Stimulated activated naive CD8-positive, alpha-beta T cell treated with anti-CD3 and anti-CD28 coated beads, Interleukin-15, Interleukin-2, amounts not matched to agents 100 U/mL and 50 U/mL, for 24 hours (primary cell): ENCODE measurements at regions not wholly inside any gene's neighbourhood (a gene's known extent, or its start where the extent isn't known, plus 50 kb on each side); places are given as distances from the start of the nearest gene placed in this dataset.

Experiments
- ATAC-seq: fragments of 150-1000 bp; cut with Tn5 transposase; one replicate; pipeline ENCODE4 v1.10.0; 2021
- DNase-seq: peaks from one replicate; pipeline ENCODE4 v3.0.0; 2021

GRCh38 chr9:23541976-23542375, 284.1 kb downstream of the ELAVL2 start:
- no peak for ATAC-seq

GRCh38 chr9:23542438-23542837, 283.6 kb downstream of the ELAVL2 start:
- DNase-seq: no peak
- ATAC-seq: no peak

More at GRCh38 chr9:23541976-23542375, 284.1 kb downstream of the ELAVL2 start:
- DNase-seq: no peak

- ATAC-seq (no peak), DNase-seq (no peak)
Measured at GRCh38 chr9:23542927-23543326, 283.1 kb downstream of the ELAVL2 start.

- ATAC-seq (no peak), DNase-seq (no peak)
Measured at GRCh38 chr9:23543419-23543818, 282.6 kb downstream of the ELAVL2 start.

GRCh38 chr9:23545728-23546127, 280.3 kb downstream of the ELAVL2 start:
- DNase-seq (no peak), ATAC-seq (no peak)

GRCh38 chr9:23551311-23551721, 274.7 kb downstream of the ELAVL2 start:
- ATAC-seq (no peak), DNase-seq (no peak)

- DNase-seq (no peak), ATAC-seq (no peak)
Measured at GRCh38 chr9:23551929-23552707, 273.9 kb downstream of the ELAVL2 start.

- DNase-seq (no peak), ATAC-seq (no peak)
Measured at GRCh38 chr9:23552876-23553601, 273.0 kb downstream of the ELAVL2 start.

GRCh38 chr9:23554686-23555085, 271.4 kb downstream of the ELAVL2 start:
- ATAC-seq (no peak), DNase-seq (no peak)

GRCh38 chr9:23555851-23556250, 270.2 kb downstream of the ELAVL2 start:
- DNase-seq (no peak), ATAC-seq (no peak)

- ATAC-seq (no peak), DNase-seq (no peak)
Measured at GRCh38 chr9:23556459-23556858, 269.6 kb downstream of the ELAVL2 start.

GRCh38 chr9:23557689-23558088, 268.4 kb downstream of the ELAVL2 start:
- DNase-seq (no peak), ATAC-seq (no peak)

GRCh38 chr9:23559522-23559921, 266.5 kb downstream of the ELAVL2 start:
- ATAC-seq: no peak

GRCh38 chr9:23563517-23563916, 262.5 kb downstream of the ELAVL2 start:
- no peak for DNase-seq
- no peak for ATAC-seq

More at GRCh38 chr9:23559522-23559921, 266.5 kb downstream of the ELAVL2 start:
- DNase-seq: no peak

- ATAC-seq: no peak
Measured at GRCh38 chr9:23567516-23568165, 258.4 kb downstream of the ELAVL2 start.

GRCh38 chr9:23571414-23572104, 254.5 kb downstream of the ELAVL2 start:
- ATAC-seq (no peak), DNase-seq (no peak)

More at GRCh38 chr9:23567516-23568165, 258.4 kb downstream of the ELAVL2 start:
- no peak for DNase-seq

GRCh38 chr9:23573800-23574199, 252.2 kb downstream of the ELAVL2 start:
- ATAC-seq: no peak

GRCh38 chr9:23577611-23578010, 248.4 kb downstream of the ELAVL2 start:
- ATAC-seq (no peak), DNase-seq (no peak)

More at GRCh38 chr9:23573800-23574199, 252.2 kb downstream of the ELAVL2 start:
- no peak for DNase-seq

GRCh38 chr9:23581931-23582330, 244.1 kb downstream of the ELAVL2 start:
- DNase-seq: no peak
- no peak for ATAC-seq

- ATAC-seq (no peak), DNase-seq (no peak)
Measured at GRCh38 chr9:23582836-23583235, 243.2 kb downstream of the ELAVL2 start.

- DNase-seq (no peak), ATAC-seq (no peak)
Measured at GRCh38 chr9:23586906-23587305, 239.1 kb downstream of the ELAVL2 start.

- ATAC-seq (no peak), DNase-seq (no peak)
Measured at GRCh38 chr9:23587433-23587832, 238.6 kb downstream of the ELAVL2 start.
